HFFc6 (cell line): ENCODE measurements at regions not wholly inside any gene's neighbourhood (a gene's known extent, or its start where the extent isn't known, plus 50 kb on each side); places are given as distances from the start of the nearest gene placed in this dataset.

ENCODE experiments used
- DNase-seq: peaks from one replicate; pipeline ENCODE4 v3.0.0-alpha.2; 2018
- H3K27ac Mint-ChIP-seq: 2 replicates; pipeline ENCODE4 v1.8.0; 2020; ENCODE audit warnings: mild to moderate bottlenecking, mixed read lengths
- H3K27me3 Mint-ChIP-seq: 2 replicates; pipeline ENCODE4 v1.8.0; 2021; ENCODE audit warnings: mild to moderate bottlenecking, moderate library complexity, mixed read lengths; ENCODE audit not compliant: insufficient read depth
- H3K36me3 Mint-ChIP-seq: 2 replicates; pipeline ENCODE4 v1.8.0; 2021; ENCODE audit warnings: low read depth, mixed read lengths
- H3K4me1 Mint-ChIP-seq: 2 replicates; pipeline ENCODE4 v1.8.0; 2020; ENCODE audit warnings: low read depth, mixed read lengths
- H3K4me3 Mint-ChIP-seq: 2 replicates; pipeline ENCODE4 v1.8.0; 2020; ENCODE audit warnings: mild to moderate bottlenecking, moderate library complexity, mixed read lengths
- H3K9me3 Mint-ChIP-seq: 2 replicates; pipeline ENCODE4 v1.8.0; 2020; ENCODE audit warnings: mild to moderate bottlenecking, mixed read lengths
- TF ChIP-seq, protein P1 (sequence below): fragments of 200-600 bp; sonication (generic); IDR thresholded peaks from 2 replicates; pipeline ENCODE4 v1.5.0; 2021; ENCODE audit warnings: antibody characterized with exemption, mild to moderate bottlenecking

DNA sequence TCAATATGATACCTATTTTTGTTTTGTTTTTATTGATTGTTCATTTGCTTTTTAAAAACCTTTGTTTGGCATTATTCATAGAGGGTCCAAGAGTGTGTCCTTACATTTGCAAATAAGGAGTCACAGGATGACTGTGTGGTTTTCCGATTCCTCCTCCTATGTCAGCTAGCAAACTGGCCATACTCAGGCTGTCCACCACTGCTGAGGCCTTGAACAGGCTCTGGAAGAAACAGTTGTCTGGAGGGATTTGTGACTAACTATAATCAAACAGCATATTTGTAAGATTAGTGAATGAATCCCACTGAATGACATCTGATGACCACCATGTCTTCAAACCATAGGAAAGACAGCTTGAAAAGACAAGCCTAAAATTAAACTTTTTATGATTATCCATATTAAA, 423.4 kb upstream of the ATP11B start:
- H3K36me3 Mint-ChIP-seq, result peaks cover 3% of the 10 kb centered on the region; the same call in 1 of the 2 replicates
- no peak overlapping the region for H3K4me3 Mint-ChIP-seq
- no peak overlapping the region for H3K27ac Mint-ChIP-seq
- TF ChIP-seq, protein P1, sequence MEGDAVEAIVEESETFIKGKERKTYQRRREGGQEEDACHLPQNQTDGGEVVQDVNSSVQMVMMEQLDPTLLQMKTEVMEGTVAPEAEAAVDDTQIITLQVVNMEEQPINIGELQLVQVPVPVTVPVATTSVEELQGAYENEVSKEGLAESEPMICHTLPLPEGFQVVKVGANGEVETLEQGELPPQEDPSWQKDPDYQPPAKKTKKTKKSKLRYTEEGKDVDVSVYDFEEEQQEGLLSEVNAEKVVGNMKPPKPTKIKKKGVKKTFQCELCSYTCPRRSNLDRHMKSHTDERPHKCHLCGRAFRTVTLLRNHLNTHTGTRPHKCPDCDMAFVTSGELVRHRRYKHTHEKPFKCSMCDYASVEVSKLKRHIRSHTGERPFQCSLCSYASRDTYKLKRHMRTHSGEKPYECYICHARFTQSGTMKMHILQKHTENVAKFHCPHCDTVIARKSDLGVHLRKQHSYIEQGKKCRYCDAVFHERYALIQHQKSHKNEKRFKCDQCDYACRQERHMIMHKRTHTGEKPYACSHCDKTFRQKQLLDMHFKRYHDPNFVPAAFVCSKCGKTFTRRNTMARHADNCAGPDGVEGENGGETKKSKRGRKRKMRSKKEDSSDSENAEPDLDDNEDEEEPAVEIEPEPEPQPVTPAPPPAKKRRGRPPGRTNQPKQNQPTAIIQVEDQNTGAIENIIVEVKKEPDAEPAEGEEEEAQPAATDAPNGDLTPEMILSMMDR, result no peak
- no peaks in the 10 kb centered on the region for H3K4me1 Mint-ChIP-seq
- peaks cover 2% of the 10 kb centered on the region; the same call in 1 of the 2 replicates for H3K27me3 Mint-ChIP-seq
- no peak for DNase-seq
- peaks cover 41% of the 10 kb centered on the region for H3K9me3 Mint-ChIP-seq

DNA sequence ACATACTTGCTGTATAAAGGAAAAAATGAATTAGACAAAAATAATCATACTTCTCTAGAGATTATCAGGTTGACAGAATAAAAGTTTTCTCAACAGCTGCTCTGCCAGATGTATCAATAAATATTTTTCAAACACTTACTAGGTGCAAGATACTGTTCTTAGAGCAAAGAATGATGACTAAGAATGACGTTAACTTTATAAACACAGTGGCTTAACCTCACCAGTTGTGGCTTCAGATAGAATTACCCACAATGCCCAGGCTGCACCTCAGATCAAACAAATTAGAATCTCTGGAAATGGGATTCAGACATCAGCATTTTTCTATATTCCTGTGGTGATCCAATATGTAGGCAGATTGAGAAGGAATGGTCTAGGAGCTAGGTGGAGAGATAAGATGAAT, 422.4 kb upstream of the ATP11B start:
- H3K4me1 Mint-ChIP-seq, result no peaks in the 10 kb centered on the region

DNA sequence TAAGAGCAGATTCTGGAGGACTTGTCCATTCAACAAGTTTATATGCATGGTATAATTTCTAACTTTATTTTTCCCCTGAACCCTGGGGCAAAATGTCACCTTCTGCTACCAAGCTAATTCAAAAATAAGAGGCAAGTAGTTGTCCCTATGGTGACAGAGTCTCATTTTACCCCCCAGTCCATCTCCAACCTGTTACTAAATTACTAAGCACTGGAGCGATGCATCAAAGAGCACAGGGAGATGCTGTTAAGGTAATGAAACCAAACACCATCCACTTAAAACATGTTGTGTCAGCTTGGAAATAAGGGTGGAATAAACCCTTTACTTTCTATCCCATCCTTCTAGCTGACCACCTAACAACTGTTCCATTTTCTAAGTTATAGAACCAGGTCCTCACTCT, 417.4 kb upstream of the ATP11B start:
- H3K27ac Mint-ChIP-seq, result no peak overlapping the region
- no peaks in the 10 kb centered on the region for H3K4me1 Mint-ChIP-seq
- no peak for DNase-seq
- TF ChIP-seq, protein P1, result no peak
- H3K36me3 Mint-ChIP-seq, result peaks cover 5% of the 10 kb centered on the region; the same call in 1 of the 2 replicates
- peaks cover 43% of the 10 kb centered on the region for H3K9me3 Mint-ChIP-seq
- no peaks in the 10 kb centered on the region for H3K27me3 Mint-ChIP-seq
- no peak overlapping the region for H3K4me3 Mint-ChIP-seq

More for the DNA sequence above, 422.4 kb upstream of the ATP11B start:
- peaks cover 5% of the 10 kb centered on the region; the same call in 1 of the 2 replicates for H3K36me3 Mint-ChIP-seq
- no peak overlapping the region for H3K27ac Mint-ChIP-seq
- TF ChIP-seq, protein P1, result no peak
- DNase-seq, result no peak
- H3K9me3 Mint-ChIP-seq, result peaks cover 43% of the 10 kb centered on the region
- H3K4me3 Mint-ChIP-seq, result no peak overlapping the region
- H3K27me3 Mint-ChIP-seq, result peaks cover 2% of the 10 kb centered on the region; the same call in 1 of the 2 replicates

DNA sequence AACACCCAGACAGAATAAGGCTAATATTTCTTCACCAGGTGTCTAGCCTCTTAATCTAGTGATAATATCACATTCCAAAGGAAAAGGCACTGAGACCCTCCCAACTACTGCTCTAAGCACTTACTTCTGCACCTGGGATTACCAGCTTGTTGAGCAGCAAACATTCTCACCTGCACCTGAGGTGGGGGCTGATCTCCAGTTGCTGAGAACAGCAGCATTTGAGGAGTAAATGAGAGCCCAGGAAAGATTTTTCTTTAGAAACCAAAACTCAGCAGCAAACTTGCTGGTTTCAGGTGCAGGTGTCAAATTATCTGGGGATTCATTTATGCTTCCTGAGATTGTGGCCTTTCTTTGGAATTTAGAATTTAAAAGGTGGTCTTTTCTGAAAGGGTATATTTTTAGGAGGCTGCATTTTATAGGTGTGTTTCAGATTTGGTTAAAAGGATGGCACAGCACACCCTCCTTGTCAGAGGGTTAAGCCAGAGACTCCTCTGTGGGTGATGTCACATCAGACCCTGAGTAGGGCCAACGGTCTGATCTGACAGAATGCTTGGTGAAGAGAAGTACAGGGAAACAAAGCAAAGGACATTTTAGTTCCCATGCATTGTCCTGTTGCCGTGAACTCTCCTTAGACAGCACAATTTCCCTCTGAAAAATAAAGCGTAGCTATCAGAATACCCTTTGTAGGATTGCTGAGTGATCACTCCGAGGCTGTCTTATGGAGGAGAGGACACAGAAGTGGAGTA, 411.0 kb upstream of the ATP11B start:
- H3K9me3 Mint-ChIP-seq, result peaks cover 48% of the 10 kb centered on the region
- H3K4me3 Mint-ChIP-seq, result no peak overlapping the region
- TF ChIP-seq, protein P1, result no peak
- H3K36me3 Mint-ChIP-seq, result no peaks in the 10 kb centered on the region
- DNase-seq, result no peak
- H3K27me3 Mint-ChIP-seq, result no peaks in the 10 kb centered on the region
- H3K4me1 Mint-ChIP-seq, result no peaks in the 10 kb centered on the region
- H3K27ac Mint-ChIP-seq, result no peak overlapping the region

DNA sequence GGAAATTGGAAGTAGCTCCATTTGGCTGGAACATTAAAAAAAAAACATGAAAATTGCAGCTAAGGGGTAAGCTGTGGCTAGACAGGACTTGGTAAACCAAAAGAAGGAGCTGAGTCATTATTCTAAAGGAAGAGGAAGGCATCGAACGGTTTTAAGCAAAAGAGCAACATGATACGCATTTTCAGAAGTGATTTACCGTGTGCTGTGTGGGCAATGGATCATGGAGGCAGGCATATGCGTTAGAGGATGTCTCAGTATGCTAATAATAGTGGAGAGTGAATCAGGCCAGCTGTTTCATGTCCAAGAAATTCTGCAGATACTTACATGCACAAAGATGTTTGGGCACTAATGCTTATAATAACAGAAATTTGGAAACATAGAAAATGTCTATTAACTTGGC, 409.1 kb upstream of the ATP11B start:
- Mint-ChIP-seq H3K27ac (no peak overlapping the region), H3K9me3 (peaks cover 55% of the 10 kb centered on the region), H3K27me3 (no peaks in the 10 kb centered on the region), H3K4me3 (no peak overlapping the region), H3K4me1 (no peaks in the 10 kb centered on the region), H3K36me3 (no peaks in the 10 kb centered on the region)
- TF ChIP-seq, protein P1, result no peak
- DNase-seq, result no peak
